ENCODE measurements at regions not wholly inside any gene's neighbourhood (a gene's known extent, or its start where the extent isn't known, plus 50 kb on each side); places are given as distances from the start of the nearest gene placed in this dataset.

- Mint-ChIP-seq H3K27me3 (ENCODE audit: low read depth) (peaks cover 2% of the 10 kb centered on the region), H3K4me3 (no peak overlapping the region), H3K9me3 (no peaks in the 10 kb centered on the region), H3K4me1 (ENCODE audit: low read depth) (no peaks in the 10 kb centered on the region), H3K36me3 (ENCODE audit: insufficient read depth) (no peaks in the 10 kb centered on the region)
- DNase-seq (no peak), ATAC-seq (no peak)
Observed at GRCh38 chr6:747921-748320, 55.0 kb upstream of the EXOC2 start.

GRCh38 chr6:747028-747427 is 54.1 kb upstream of the EXOC2 start:
- no peaks in the 10 kb centered on the region for H3K9me3 Mint-ChIP-seq
- ATAC-seq, result no peak

GRCh38 chr6:744666-745353 is 51.9 kb upstream of the EXOC2 start:
- Mint-ChIP-seq H3K4me1 (ENCODE audit: low read depth) (no peaks in the 10 kb centered on the region), H3K27me3 (ENCODE audit: low read depth) (peaks cover 2% of the 10 kb centered on the region), H3K4me3 (no peak overlapping the region), H3K36me3 (ENCODE audit: insufficient read depth) (no peaks in the 10 kb centered on the region), H3K9me3 (no peaks in the 10 kb centered on the region)
- DNase-seq (no peak), ATAC-seq (no peak)

More at GRCh38 chr6:747028-747427, 54.1 kb upstream of the EXOC2 start:
- no peak for DNase-seq
- no peaks in the 10 kb centered on the region for H3K36me3 Mint-ChIP-seq (ENCODE audit: insufficient read depth)
- peaks cover 2% of the 10 kb centered on the region for H3K27me3 Mint-ChIP-seq (ENCODE audit: low read depth)
- no peaks in the 10 kb centered on the region for H3K4me1 Mint-ChIP-seq (ENCODE audit: low read depth)
- H3K4me3 Mint-ChIP-seq, result no peak overlapping the region

GRCh38 chr6:743320-744096 is 50.6 kb upstream of the EXOC2 start:
- H3K4me3 Mint-ChIP-seq, result no peak overlapping the region
- no peaks in the 10 kb centered on the region for H3K9me3 Mint-ChIP-seq
- no peaks in the 10 kb centered on the region for H3K36me3 Mint-ChIP-seq (ENCODE audit: insufficient read depth)
- no peak for ATAC-seq
- H3K27me3 Mint-ChIP-seq (ENCODE audit: low read depth), result peaks cover 3% of the 10 kb centered on the region
- H3K4me1 Mint-ChIP-seq (ENCODE audit: low read depth), result no peaks in the 10 kb centered on the region
- DNase-seq, result no peak

All from activated T-cell treated with anti-CD3 and anti-CD28 coated beads, Interleukin-2, amount 50 U/mL, for 4 hours (primary cell).